Middle frontal gyrus (tissue), 1 donor: ENCODE measurements at regions not wholly inside any gene's neighbourhood (a gene's known extent, or its start where the extent isn't known, plus 50 kb on each side); places are given as distances from the start of the nearest gene placed in this dataset.
"Not testable (repeated sequence)": the region's sequence is repeated elsewhere in the genome, so short reads cannot be mapped to it uniquely, and the experiment has no call there.

Experiments
- DNase-seq: peaks from one replicate; pipeline ENCODE4 v3.0.0-alpha.2; 2015; ENCODE audit warnings: low spot score; ENCODE audit errors: extremely low spot score

GRCh38 chr5:32534041-32534440, 51.3 kb upstream of the SUB1 start:
- no peak for DNase-seq

- peak; percentile 28 for DNase-seq
Observed at GRCh38 chr5:32531885-32532520, 53.4 kb upstream of the SUB1 start.

GRCh38 chr5:32527321-32527720, 58.0 kb upstream of the SUB1 start:
- not testable (repeated sequence) for DNase-seq

- DNase-seq, result no peak
Observed at GRCh38 chr5:32526810-32527209, 58.5 kb upstream of the SUB1 start.

GRCh38 chr5:32523625-32524024, 61.7 kb upstream of the SUB1 start:
- no peak for DNase-seq

- no peak for DNase-seq
Observed at GRCh38 chr5:32522429-32523143, 62.8 kb upstream of the SUB1 start.

- no peak for DNase-seq
Observed at GRCh38 chr5:32521481-32521880, 63.9 kb upstream of the SUB1 start.

- DNase-seq, result no peak
Observed at GRCh38 chr5:32520972-32521371, 64.4 kb upstream of the SUB1 start.

GRCh38 chr5:32520356-32520755, 65.0 kb upstream of the SUB1 start:
- DNase-seq, result no peak

- DNase-seq, result no peak
Observed at GRCh38 chr5:32519508-32519907, 65.8 kb upstream of the SUB1 start.

GRCh38 chr5:32514806-32515205, 70.3 kb upstream of the ZFR start:
- DNase-seq, result no peak

GRCh38 chr5:32512926-32513325, 68.4 kb upstream of the ZFR start:
- no peak for DNase-seq

GRCh38 chr5:32511776-32512374, 67.3 kb upstream of the ZFR start:
- no peak for DNase-seq

GRCh38 chr5:32510860-32511259, 66.3 kb upstream of the ZFR start:
- no peak for DNase-seq

- no peak for DNase-seq
Observed at GRCh38 chr5:32508806-32509805, 64.6 kb upstream of the ZFR start.

GRCh38 chr5:32507738-32508434, 63.3 kb upstream of the ZFR start:
- DNase-seq, result no peak

- DNase-seq, result no peak
Observed at GRCh38 chr5:32506799-32507198, 62.3 kb upstream of the ZFR start.

- DNase-seq, result peak; percentile 25
Observed at GRCh38 chr5:32506201-32506661, 61.7 kb upstream of the ZFR start.

- DNase-seq, result no peak
Observed at GRCh38 chr5:32505756-32506155, 61.2 kb upstream of the ZFR start.

GRCh38 chr5:32504989-32505596, 60.6 kb upstream of the ZFR start:
- peak; percentile 36 for DNase-seq
